ENCODE measurements at regions not wholly inside any gene's neighbourhood (a gene's known extent, or its start where the extent isn't known, plus 50 kb on each side); places are given as distances from the start of the nearest gene placed in this dataset.

DNA sequence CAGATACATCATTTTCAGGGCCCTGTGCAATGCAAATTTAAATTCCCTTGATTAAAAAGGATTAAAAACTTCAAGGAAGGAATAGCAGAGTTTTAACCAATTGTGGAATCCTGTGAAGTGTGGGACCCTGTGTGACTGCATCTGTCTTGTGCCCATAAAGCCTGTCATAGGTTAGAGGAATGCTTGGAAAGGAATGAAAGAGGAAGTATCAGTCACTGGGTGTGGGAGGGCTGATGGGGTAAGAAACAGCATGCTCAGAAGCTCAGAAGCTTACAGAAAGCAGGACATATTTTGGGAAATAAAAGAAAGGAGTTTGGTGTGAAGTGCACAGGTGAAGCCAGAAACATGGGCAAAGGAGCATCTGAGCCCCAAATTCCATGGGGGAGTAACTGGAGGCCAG lies 150.8 kb upstream of the ETV3 start:
- Histone ChIP-seq H3K4me3 (replicated peaks in 1 of 4; ENCODE audit: control extremely low read depth in 1 of 4, insufficient read depth in 1 of 4, low read depth in 3 of 4, low read length in 4 of 4) (no peak overlapping the region), H3K27me3 (ENCODE audit: control insufficient read depth, insufficient read depth, low read length) (no peaks in the 10 kb centered on the region), H3K4me2 (ENCODE audit: extremely low read depth, insufficient read depth, low read length) (no peak overlapping the region), H3K9me3 (ENCODE audit: control insufficient read depth, insufficient read depth, low read depth, low read length) (no peaks in the 10 kb centered on the region), H4K20me1 (ENCODE audit: control insufficient read depth, extremely low read depth, insufficient read depth, low read length) (no peaks in the 10 kb centered on the region), H2AFZ (ENCODE audit: low read length) (no peak overlapping the region), H3K27ac (ENCODE audit: insufficient read depth, low read length) (no peak overlapping the region), H3K4me1 (ENCODE audit: control insufficient read depth, extremely low read depth, insufficient read depth, low read length) (no peaks in the 10 kb centered on the region), H3K79me2 (ENCODE audit: control insufficient read depth, insufficient read depth, low read length) (no peaks in the 10 kb centered on the region), H3K9ac (ENCODE audit: insufficient read depth, low read length) (no peak overlapping the region), H3K36me3 (ENCODE audit: control insufficient read depth, insufficient read depth, low read length) (no peaks in the 10 kb centered on the region)
- no peak for TF ChIP-seq CTCF (conservative IDR thresholded peaks at IDR 0.05 in 1 of 2, IDR thresholded peaks at IDR 0.05 in 1 of 2; ENCODE audit: low read depth in 1 of 2, low read length in 2 of 2)
- no peak for TF ChIP-seq EZH2 (IDR thresholded peaks at IDR 0.05; ENCODE audit: low read length, missing control alignments)
- no peak for DNase-seq (ENCODE audit: low read depth in 2 of 2)

DNA sequence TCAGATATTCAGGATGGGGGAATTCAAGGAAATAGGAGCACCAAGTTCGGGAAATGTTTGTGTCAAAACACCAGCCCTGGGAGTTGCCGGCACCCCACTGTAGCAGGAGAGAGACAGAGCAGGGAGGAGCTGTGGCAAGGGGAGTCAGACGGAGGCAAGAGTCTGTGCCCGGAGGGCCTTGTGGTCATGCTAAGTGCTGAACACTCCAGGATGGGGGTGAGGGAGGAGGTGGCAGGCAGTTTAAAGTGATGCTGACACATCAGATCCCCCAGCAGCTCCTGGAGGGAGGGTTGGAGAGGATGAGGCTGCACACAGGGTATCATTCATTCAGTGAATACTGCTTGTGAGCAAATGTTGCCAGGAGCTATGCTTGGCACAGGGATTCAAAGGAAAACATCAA lies 150.3 kb upstream of the ETV3 start:
- H3K27ac ChIP-seq (ENCODE audit: insufficient read depth, low read length), result no peak overlapping the region
- no peak overlapping the region for H3K4me2 ChIP-seq (ENCODE audit: extremely low read depth, insufficient read depth, low read length)
- H2AFZ ChIP-seq (ENCODE audit: low read length), result no peak overlapping the region
- DNase-seq (ENCODE audit: low read depth in 2 of 2), result no peak
- no peak for TF ChIP-seq EZH2 (IDR thresholded peaks at IDR 0.05; ENCODE audit: low read length, missing control alignments)
- no peak for TF ChIP-seq CTCF (conservative IDR thresholded peaks at IDR 0.05 in 1 of 2, IDR thresholded peaks at IDR 0.05 in 1 of 2; ENCODE audit: low read depth in 1 of 2, low read length in 2 of 2)
- no peaks in the 10 kb centered on the region for H3K4me1 ChIP-seq (ENCODE audit: control insufficient read depth, extremely low read depth, insufficient read depth, low read length)
- H3K9me3 ChIP-seq (ENCODE audit: control insufficient read depth, insufficient read depth, low read depth, low read length), result no peaks in the 10 kb centered on the region
- H3K4me3 ChIP-seq (replicated peaks in 1 of 4; ENCODE audit: control extremely low read depth in 1 of 4, insufficient read depth in 1 of 4, low read depth in 3 of 4, low read length in 4 of 4), result no peak overlapping the region
- H3K27me3 ChIP-seq (ENCODE audit: control insufficient read depth, insufficient read depth, low read length), result no peaks in the 10 kb centered on the region
- H3K36me3 ChIP-seq (ENCODE audit: control insufficient read depth, insufficient read depth, low read length), result no peaks in the 10 kb centered on the region
- no peaks in the 10 kb centered on the region for H4K20me1 ChIP-seq (ENCODE audit: control insufficient read depth, extremely low read depth, insufficient read depth, low read length)
- no peaks in the 10 kb centered on the region for H3K79me2 ChIP-seq (ENCODE audit: control insufficient read depth, insufficient read depth, low read length)
- H3K9ac ChIP-seq (ENCODE audit: insufficient read depth, low read length), result no peak overlapping the region

DNA sequence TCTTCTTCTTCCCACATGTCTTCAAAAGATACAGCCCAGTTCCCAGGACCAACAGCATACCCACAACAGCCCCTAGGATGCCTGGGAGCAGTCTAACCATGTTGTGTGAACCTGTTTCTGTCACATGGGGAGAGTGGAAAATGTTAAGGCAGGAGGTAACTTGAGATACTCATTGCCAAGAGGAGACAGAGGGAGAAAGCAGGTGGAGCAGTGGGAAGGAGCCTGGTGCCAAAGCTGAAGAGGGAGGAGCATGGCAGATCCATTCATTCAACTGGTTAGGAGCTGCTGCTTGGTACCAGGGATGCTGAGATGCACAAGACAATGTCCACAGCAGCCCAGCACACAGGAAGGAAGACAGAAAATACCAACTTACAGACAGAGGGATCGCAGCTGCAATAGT lies 149.8 kb upstream of the ETV3 start:
- Histone ChIP-seq H3K79me2 (ENCODE audit: control insufficient read depth, insufficient read depth, low read length) (no peaks in the 10 kb centered on the region), H2AFZ (ENCODE audit: low read length) (no peak overlapping the region), H3K4me2 (ENCODE audit: extremely low read depth, insufficient read depth, low read length) (no peak overlapping the region), H3K4me1 (ENCODE audit: control insufficient read depth, extremely low read depth, insufficient read depth, low read length) (no peaks in the 10 kb centered on the region), H3K36me3 (ENCODE audit: control insufficient read depth, insufficient read depth, low read length) (no peaks in the 10 kb centered on the region), H3K9ac (ENCODE audit: insufficient read depth, low read length) (no peak overlapping the region), H4K20me1 (ENCODE audit: control insufficient read depth, extremely low read depth, insufficient read depth, low read length) (no peaks in the 10 kb centered on the region), H3K27me3 (ENCODE audit: control insufficient read depth, insufficient read depth, low read length) (no peaks in the 10 kb centered on the region), H3K27ac (ENCODE audit: insufficient read depth, low read length) (no peak overlapping the region), H3K9me3 (ENCODE audit: control insufficient read depth, insufficient read depth, low read depth, low read length) (no peaks in the 10 kb centered on the region), H3K4me3 (replicated peaks in 1 of 4; ENCODE audit: control extremely low read depth in 1 of 4, insufficient read depth in 1 of 4, low read depth in 3 of 4, low read length in 4 of 4) (no peak overlapping the region)
- TF ChIP-seq EZH2 (IDR thresholded peaks at IDR 0.05; ENCODE audit: low read length, missing control alignments) (no peak), CTCF (conservative IDR thresholded peaks at IDR 0.05 in 1 of 2, IDR thresholded peaks at IDR 0.05 in 1 of 2; ENCODE audit: low read depth in 1 of 2, low read length in 2 of 2) (no peak)
- no peak for DNase-seq (ENCODE audit: low read depth in 2 of 2)

Data from fibroblast of lung (primary cell).